ENCODE measurements at regions not wholly inside any gene's neighbourhood (a gene's known extent, or its start where the extent isn't known, plus 50 kb on each side); places are given as distances from the start of the nearest gene placed in this dataset.
"Not testable (repeated sequence)": the region's sequence is repeated elsewhere in the genome, so short reads cannot be mapped to it uniquely, and the experiment has no call there.

DNA sequence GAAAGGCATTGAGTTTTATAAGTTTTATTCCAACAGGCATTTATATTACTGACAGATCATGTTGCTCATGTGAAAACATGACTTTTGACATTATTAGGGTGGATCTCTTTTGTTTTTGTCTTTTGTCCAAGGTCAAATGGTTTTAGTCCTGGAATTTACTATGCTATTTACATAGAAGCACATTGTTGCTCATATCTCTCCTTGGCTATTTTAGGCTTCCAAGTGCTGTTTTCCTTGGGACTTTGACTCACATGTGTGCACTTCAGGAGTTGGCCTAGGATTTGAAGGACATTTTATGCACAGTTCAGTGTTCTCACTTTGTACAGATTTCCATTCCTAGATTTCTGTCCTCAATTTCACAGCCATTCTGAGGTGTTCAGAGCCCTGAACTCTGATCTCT is 225.7 kb downstream of the PYDC2 start:
- Mint-ChIP-seq H3K4me1 (no peaks in the 10 kb centered on the region), H3K27ac (no peak overlapping the region), H3K36me3 (no peaks in the 10 kb centered on the region), H3K27me3 (ENCODE audit: low read depth in 3 of 3) (no peaks in the 10 kb centered on the region), H3K9me3 (peaks cover 0 to 3% (median 0%) of the 10 kb centered on the region in 7 donors), H3K4me3 (no peak overlapping the region)
- DNase-seq, result no peak
- H3K4me1 ChIP-seq (ENCODE audit: control insufficient read depth in 1 of 2, insufficient read depth in 2 of 2, low read length in 2 of 2), result no peaks in the 10 kb centered on the region
- no peak overlapping the region for H3K27ac ChIP-seq (ENCODE audit: low read depth in 1 of 2, low read length in 2 of 2)
- no peaks in the 10 kb centered on the region for H3K79me2 ChIP-seq (ENCODE audit: insufficient read depth, low read length)
- no peak overlapping the region for H3K4me3 ChIP-seq (replicated peaks in 1 of 3; ENCODE audit: low read depth in 2 of 3, low read length in 3 of 3)
- H3K36me3 ChIP-seq (replicated peaks in 1 of 2; ENCODE audit: control insufficient read depth in 1 of 2, insufficient read depth in 2 of 2, low read length in 2 of 2), result no peaks in the 10 kb centered on the region
- TF ChIP-seq, protein P1, sequence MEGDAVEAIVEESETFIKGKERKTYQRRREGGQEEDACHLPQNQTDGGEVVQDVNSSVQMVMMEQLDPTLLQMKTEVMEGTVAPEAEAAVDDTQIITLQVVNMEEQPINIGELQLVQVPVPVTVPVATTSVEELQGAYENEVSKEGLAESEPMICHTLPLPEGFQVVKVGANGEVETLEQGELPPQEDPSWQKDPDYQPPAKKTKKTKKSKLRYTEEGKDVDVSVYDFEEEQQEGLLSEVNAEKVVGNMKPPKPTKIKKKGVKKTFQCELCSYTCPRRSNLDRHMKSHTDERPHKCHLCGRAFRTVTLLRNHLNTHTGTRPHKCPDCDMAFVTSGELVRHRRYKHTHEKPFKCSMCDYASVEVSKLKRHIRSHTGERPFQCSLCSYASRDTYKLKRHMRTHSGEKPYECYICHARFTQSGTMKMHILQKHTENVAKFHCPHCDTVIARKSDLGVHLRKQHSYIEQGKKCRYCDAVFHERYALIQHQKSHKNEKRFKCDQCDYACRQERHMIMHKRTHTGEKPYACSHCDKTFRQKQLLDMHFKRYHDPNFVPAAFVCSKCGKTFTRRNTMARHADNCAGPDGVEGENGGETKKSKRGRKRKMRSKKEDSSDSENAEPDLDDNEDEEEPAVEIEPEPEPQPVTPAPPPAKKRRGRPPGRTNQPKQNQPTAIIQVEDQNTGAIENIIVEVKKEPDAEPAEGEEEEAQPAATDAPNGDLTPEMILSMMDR (IDR thresholded peaks at IDR 0.05), result no peak
- intact Hi-C loops (cut with micrococcal nuclease), result no loop called here
- no peak overlapping the region for H3K9ac ChIP-seq (ENCODE audit: insufficient read depth, low read length, poor library complexity, severe bottlenecking)
- no peak overlapping the region for H3K4me2 ChIP-seq (replicated peaks; ENCODE audit: extremely low read depth, low read length, poor library complexity, severe bottlenecking)
- H3K27me3 ChIP-seq (ENCODE audit: control insufficient read depth in 2 of 2, insufficient read depth in 2 of 2, low read length in 2 of 2), result no peaks in the 10 kb centered on the region
- H4K20me1 ChIP-seq (ENCODE audit: insufficient read depth, low read length), result no peaks in the 10 kb centered on the region
- H3K9me3 ChIP-seq (replicated peaks in 1 of 2; ENCODE audit: control insufficient read depth in 1 of 2, insufficient read depth in 1 of 2, low read length in 2 of 2), result peaks cover 0 to 3% of the 10 kb centered on the region in 2 donors
- H2AFZ ChIP-seq (ENCODE audit: insufficient read depth, low read depth, low read length, poor library complexity, severe bottlenecking), result no peak overlapping the region

DNA sequence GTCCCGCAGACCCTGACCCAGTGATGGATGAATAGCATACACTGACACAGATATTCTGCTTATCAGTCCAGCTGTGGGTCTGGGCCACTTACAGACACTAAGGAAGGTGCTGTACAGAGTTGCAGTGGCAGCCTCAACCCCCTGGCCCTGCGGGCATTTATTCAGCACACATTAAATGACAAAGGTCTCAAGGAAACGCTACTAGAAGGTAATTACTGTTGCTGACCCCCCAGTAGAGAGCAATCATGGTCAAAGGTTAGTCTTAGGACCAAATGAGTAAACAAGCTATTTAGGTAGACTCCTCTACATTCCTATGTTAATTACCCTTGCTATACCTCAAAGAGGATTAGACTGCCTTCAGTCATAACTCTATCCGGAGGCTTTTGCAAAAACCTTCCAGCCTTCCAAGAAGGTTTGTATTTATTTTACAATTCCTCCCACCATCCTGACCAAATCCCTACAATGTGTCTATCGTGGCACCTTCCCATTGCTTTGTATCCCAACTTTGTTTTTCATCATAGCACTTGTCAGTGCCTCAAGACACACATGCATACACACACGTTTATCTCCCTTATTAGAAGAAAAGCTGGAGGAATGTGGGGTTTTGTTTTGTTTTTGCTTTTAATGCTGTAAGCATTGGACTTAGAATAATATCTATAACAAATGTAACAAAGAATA is 227.9 kb downstream of the PYDC2 start:
- intact Hi-C loops (cut with micrococcal nuclease), result no loop called here
- peaks cover 0 to 3% (median 0%) of the 10 kb centered on the region in 7 donors for H3K9me3 Mint-ChIP-seq

DNA sequence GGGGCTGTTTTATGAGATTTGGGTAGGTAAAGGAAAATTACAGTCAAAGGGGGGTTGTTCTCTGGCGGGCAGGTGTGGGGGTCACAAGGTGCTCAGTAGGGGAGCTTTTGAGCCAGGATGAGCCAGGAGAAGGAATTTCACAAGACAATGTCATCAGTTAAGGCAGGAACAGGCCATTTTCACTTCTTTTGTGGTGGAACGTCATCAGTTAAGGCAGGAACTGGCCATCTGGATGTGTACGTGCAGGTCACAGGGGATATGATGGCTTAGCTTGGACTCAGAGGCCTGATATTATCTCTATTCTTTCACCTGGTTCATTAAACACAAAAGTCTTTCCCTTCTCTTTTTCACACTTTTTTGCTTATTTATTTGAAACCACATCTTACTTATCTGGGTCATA is 230.2 kb downstream of the PYDC2 start:
- H3K9me3 ChIP-seq (replicated peaks in 1 of 2; ENCODE audit: control insufficient read depth in 1 of 2, insufficient read depth in 1 of 2, low read length in 2 of 2); H3K36me3 Mint-ChIP-seq; H3K4me3 ChIP-seq (replicated peaks in 1 of 3; ENCODE audit: low read depth in 2 of 3, low read length in 3 of 3); intact Hi-C loops (cut with micrococcal nuclease); H3K27ac Mint-ChIP-seq; H4K20me1 ChIP-seq (ENCODE audit: insufficient read depth, low read length); H3K27ac ChIP-seq (ENCODE audit: low read depth in 1 of 2, low read length in 2 of 2); H3K4me1 ChIP-seq (ENCODE audit: control insufficient read depth in 1 of 2, insufficient read depth in 2 of 2, low read length in 2 of 2); DNase-seq; H3K9me3 Mint-ChIP-seq; H3K79me2 ChIP-seq (ENCODE audit: insufficient read depth, low read length); H3K4me2 ChIP-seq (replicated peaks; ENCODE audit: extremely low read depth, low read length, poor library complexity, severe bottlenecking); H3K36me3 ChIP-seq (replicated peaks in 1 of 2; ENCODE audit: control insufficient read depth in 1 of 2, insufficient read depth in 2 of 2, low read length in 2 of 2); H3K4me1 Mint-ChIP-seq; H2AFZ ChIP-seq (ENCODE audit: insufficient read depth, low read depth, low read length, poor library complexity, severe bottlenecking); H3K27me3 ChIP-seq (ENCODE audit: control insufficient read depth in 2 of 2, insufficient read depth in 2 of 2, low read length in 2 of 2); H3K27me3 Mint-ChIP-seq (ENCODE audit: low read depth in 3 of 3); H3K4me3 Mint-ChIP-seq; H3K9ac ChIP-seq (ENCODE audit: insufficient read depth, low read length, poor library complexity, severe bottlenecking): not testable (repeated sequence)
- WGBS (ENCODE audit: insufficient coverage), result no CpG with 5 or more reads among the region's 3 CpGs

More for the DNA sequence above, 227.9 kb downstream of the PYDC2 start:
- H3K4me3 Mint-ChIP-seq, result no peak overlapping the region
- H3K36me3 ChIP-seq (replicated peaks in 1 of 2; ENCODE audit: control insufficient read depth in 1 of 2, insufficient read depth in 2 of 2, low read length in 2 of 2), result no peaks in the 10 kb centered on the region
- no peaks in the 10 kb centered on the region for H3K36me3 Mint-ChIP-seq
- no peaks in the 10 kb centered on the region for H3K27me3 ChIP-seq (ENCODE audit: control insufficient read depth in 2 of 2, insufficient read depth in 2 of 2, low read length in 2 of 2)
- H3K27ac ChIP-seq (ENCODE audit: low read depth in 1 of 2, low read length in 2 of 2), result no peak overlapping the region
- H3K4me2 ChIP-seq (replicated peaks; ENCODE audit: extremely low read depth, low read length, poor library complexity, severe bottlenecking), result no peak overlapping the region
- no peak overlapping the region for H2AFZ ChIP-seq (ENCODE audit: insufficient read depth, low read depth, low read length, poor library complexity, severe bottlenecking)
- H4K20me1 ChIP-seq (ENCODE audit: insufficient read depth, low read length), result no peaks in the 10 kb centered on the region
- no peaks in the 10 kb centered on the region for H3K4me1 Mint-ChIP-seq
- no peak overlapping the region for H3K27ac Mint-ChIP-seq
- WGBS (ENCODE audit: insufficient coverage), result 41% methylated on average over 3 of the region's 6 CpGs
- H3K79me2 ChIP-seq (ENCODE audit: insufficient read depth, low read length), result no peaks in the 10 kb centered on the region
- no peak for DNase-seq
- no peak overlapping the region for H3K9ac ChIP-seq (ENCODE audit: insufficient read depth, low read length, poor library complexity, severe bottlenecking)
- TF ChIP-seq, protein P1 (IDR thresholded peaks at IDR 0.05), result no peak
- peaks cover 0 to 3% of the 10 kb centered on the region in 2 donors for H3K9me3 ChIP-seq (replicated peaks in 1 of 2; ENCODE audit: control insufficient read depth in 1 of 2, insufficient read depth in 1 of 2, low read length in 2 of 2)
- no peak overlapping the region for H3K4me3 ChIP-seq (replicated peaks in 1 of 3; ENCODE audit: low read depth in 2 of 3, low read length in 3 of 3)
- H3K27me3 Mint-ChIP-seq (ENCODE audit: low read depth in 3 of 3), result no peaks in the 10 kb centered on the region
- no peaks in the 10 kb centered on the region for H3K4me1 ChIP-seq (ENCODE audit: control insufficient read depth in 1 of 2, insufficient read depth in 2 of 2, low read length in 2 of 2)

All from CD14-positive monocyte (primary cell).